Esophagus muscularis mucosa (tissue), 4 donors: ENCODE measurements at regions not wholly inside any gene's neighbourhood (a gene's known extent, or its start where the extent isn't known, plus 50 kb on each side); places are given as distances from the start of the nearest gene placed in this dataset.

Source experiments
- DNase-seq: peaks from one replicate; pipeline ENCODE4 v3.0.0-alpha.2; 2017; ENCODE audit errors: extremely low spot score
- H3K27ac ChIP-seq, 4 donors: fragments of 200-600 bp; sonication (generic); replicated peaks in 1 of 4; 1 replicate in 3 of 4; 2 replicates in 1 of 4; pipeline ENCODE4 v1.5.1; 2016 to 2019; ENCODE audit warnings: mild to moderate bottlenecking in 1 of 4
- H3K27me3 ChIP-seq, 4 donors: fragments of 200-600 bp; sonication (generic); one replicate each; pipeline versions ENCODE4 v1.5.1 to v1.6.0; 2016 to 2019
- H3K36me3 ChIP-seq, 4 donors: fragments of 200-600 bp; sonication (generic); one replicate each; pipeline ENCODE4 v1.5.1; 2016 to 2019
- H3K4me1 ChIP-seq, 4 donors: fragments of 200-600 bp; sonication (generic); one replicate each; pipeline ENCODE4 v1.5.1; 2016 to 2019
- H3K4me3 ChIP-seq, 4 donors: fragments of 200-600 bp; sonication (generic); 1 replicate in 2 of 4; 2 replicates in 2 of 4; pipeline ENCODE4 v1.5.1; 2016 to 2019; ENCODE audit warnings: mild to moderate bottlenecking in 4 of 4, moderate library complexity in 1 of 4
- H3K9me3 ChIP-seq, 4 donors: fragments of 200-600 bp; sonication (generic); 1 replicate in 3 of 4; 2 replicates in 1 of 4; pipeline ENCODE4 v1.5.1; 2016 to 2019
- EP300 ChIP-seq: sonication (generic); formaldehyde crosslinking; IDR thresholded peaks from one replicate; pipeline ENCODE4 v1.6.1; 2017; ENCODE audit warnings: antibody characterized with exemption
- POLR2A ChIP-seq: fragments of 450-650 bp; IDR thresholded peaks from one replicate; pipeline ENCODE4 v1.6.1; 2017; ENCODE audit warnings: antibody characterized with exemption, moderate library complexity, mild to moderate bottlenecking, low read depth
- POLR2AphosphoS5 ChIP-seq, 2 donors: sonication (generic); formaldehyde crosslinking; IDR thresholded peaks; one replicate each; pipeline ENCODE4 v1.6.1; 2017; ENCODE audit warnings: antibody characterized with exemption in 2 of 2
- WGBS: methylation state at CpG from one replicate; pipeline ENCODE4 v1.1.5; 2018; 5-methylcytosine and 5-hydroxymethylcytosine counted together
- intact Hi-C: fragments of 100-400 bp; cut with DNase I; formaldehyde crosslinking; loops from one replicate; pipeline ENCODE4 v1.15.1; 2023
- TF ChIP-seq, protein P1 (sequence below), 3 experiments: fragments of 200-600 bp in 2 of 3; fragments of 450-650 bp in 1 of 3; sonication (generic) in 2 of 3; IDR thresholded peaks; one replicate each; pipeline ENCODE4 v1.5.1; 2017 to 2019; ENCODE audit warnings: antibody characterized with exemption in 3 of 3, mild to moderate bottlenecking in 2 of 3, moderate library complexity in 1 of 3

- WGBS, result 83% methylated on average over 14 of the region's 15 CpGs
- TF ChIP-seq, protein P1, sequence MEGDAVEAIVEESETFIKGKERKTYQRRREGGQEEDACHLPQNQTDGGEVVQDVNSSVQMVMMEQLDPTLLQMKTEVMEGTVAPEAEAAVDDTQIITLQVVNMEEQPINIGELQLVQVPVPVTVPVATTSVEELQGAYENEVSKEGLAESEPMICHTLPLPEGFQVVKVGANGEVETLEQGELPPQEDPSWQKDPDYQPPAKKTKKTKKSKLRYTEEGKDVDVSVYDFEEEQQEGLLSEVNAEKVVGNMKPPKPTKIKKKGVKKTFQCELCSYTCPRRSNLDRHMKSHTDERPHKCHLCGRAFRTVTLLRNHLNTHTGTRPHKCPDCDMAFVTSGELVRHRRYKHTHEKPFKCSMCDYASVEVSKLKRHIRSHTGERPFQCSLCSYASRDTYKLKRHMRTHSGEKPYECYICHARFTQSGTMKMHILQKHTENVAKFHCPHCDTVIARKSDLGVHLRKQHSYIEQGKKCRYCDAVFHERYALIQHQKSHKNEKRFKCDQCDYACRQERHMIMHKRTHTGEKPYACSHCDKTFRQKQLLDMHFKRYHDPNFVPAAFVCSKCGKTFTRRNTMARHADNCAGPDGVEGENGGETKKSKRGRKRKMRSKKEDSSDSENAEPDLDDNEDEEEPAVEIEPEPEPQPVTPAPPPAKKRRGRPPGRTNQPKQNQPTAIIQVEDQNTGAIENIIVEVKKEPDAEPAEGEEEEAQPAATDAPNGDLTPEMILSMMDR (IDR thresholded peaks at IDR 0.05), result no peak
- TF ChIP-seq EP300 (no peak), POLR2AphosphoS5 (IDR thresholded peaks at IDR 0.05) (no peak), POLR2A (no peak)
These were observed 78.3 kb downstream of the IRX5 start for GRCh38 chr16:55008836-55009510.

GRCh38 chr16:55009581-55009980, 78.9 kb downstream of the IRX5 start:
- H3K27me3 ChIP-seq, result no peaks in the 10 kb centered on the region
- no peak for DNase-seq
- H3K4me3 ChIP-seq, result no peak overlapping the region
- no peaks in the 10 kb centered on the region for H3K36me3 ChIP-seq
- 92% methylated on average over 4 of the region's 10 CpGs for WGBS
- intact Hi-C loops, result no loop called here
- no peaks in the 10 kb centered on the region for H3K4me1 ChIP-seq
- no peaks in the 10 kb centered on the region for H3K9me3 ChIP-seq
- no peak overlapping the region for H3K27ac ChIP-seq
- TF ChIP-seq EP300 (no peak), POLR2AphosphoS5 (IDR thresholded peaks at IDR 0.05) (no peak), POLR2A (no peak)
- TF ChIP-seq, protein P1 (IDR thresholded peaks at IDR 0.05), result no peak

More at GRCh38 chr16:55008836-55009510, 78.3 kb downstream of the IRX5 start:
- Histone ChIP-seq H3K36me3 (no peaks in the 10 kb centered on the region), H3K9me3 (no peaks in the 10 kb centered on the region), H3K27ac (no peak overlapping the region), H3K4me3 (no peak overlapping the region), H3K4me1 (no peaks in the 10 kb centered on the region), H3K27me3 (no peaks in the 10 kb centered on the region)
- DNase-seq, result no peak
- intact Hi-C loops, result no loop called here

DNA sequence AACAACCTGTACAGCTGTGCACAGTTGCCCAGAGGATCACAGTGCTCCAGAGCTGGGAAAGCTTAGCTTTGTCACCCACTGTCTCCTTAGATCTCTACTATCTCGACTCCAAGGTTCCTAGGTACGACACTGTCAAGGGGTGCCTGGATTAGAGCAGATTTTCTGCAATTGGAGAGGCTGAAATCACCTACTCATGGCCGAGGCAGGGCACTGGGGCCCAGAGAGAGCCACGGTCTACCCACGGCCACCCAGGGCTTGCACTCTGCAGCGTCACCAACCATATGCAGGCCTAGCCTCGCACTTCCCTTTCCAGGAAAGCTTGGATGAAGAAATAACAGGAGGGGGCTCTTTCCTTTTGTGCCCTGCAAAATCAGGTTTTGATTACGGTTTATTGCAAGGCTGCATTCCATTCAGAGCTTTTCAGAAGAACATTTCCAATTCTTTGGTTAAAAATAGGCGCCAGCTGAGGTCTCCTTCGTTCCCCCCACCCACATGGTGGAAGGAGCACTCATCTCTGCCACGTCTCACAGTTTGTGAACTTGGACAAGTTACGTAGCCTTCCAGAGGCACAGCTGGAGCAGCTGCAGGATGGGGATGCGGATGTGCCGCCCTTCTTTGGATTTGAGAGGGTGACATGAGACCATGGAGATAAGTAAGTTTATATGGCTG, 80.0 kb downstream of the IRX5 start:
- TF ChIP-seq POLR2AphosphoS5 (IDR thresholded peaks at IDR 0.05) (no peak), EP300 (no peak), POLR2A (no peak)
- TF ChIP-seq, protein P1 (IDR thresholded peaks at IDR 0.05), result no peak
- no peaks in the 10 kb centered on the region for H3K4me1 ChIP-seq
- 65% methylated on average over 14 of the region's 14 CpGs for WGBS
- H3K27ac ChIP-seq, result no peak overlapping the region
- no peaks in the 10 kb centered on the region for H3K9me3 ChIP-seq
- no peaks in the 10 kb centered on the region for H3K36me3 ChIP-seq
- H3K27me3 ChIP-seq, result peaks cover 0 to 3% (median 0%) of the 10 kb centered on the region in 4 donors
- intact Hi-C loops, result no loop called here
- no peak overlapping the region for H3K4me3 ChIP-seq
- DNase-seq, result no peak

DNA sequence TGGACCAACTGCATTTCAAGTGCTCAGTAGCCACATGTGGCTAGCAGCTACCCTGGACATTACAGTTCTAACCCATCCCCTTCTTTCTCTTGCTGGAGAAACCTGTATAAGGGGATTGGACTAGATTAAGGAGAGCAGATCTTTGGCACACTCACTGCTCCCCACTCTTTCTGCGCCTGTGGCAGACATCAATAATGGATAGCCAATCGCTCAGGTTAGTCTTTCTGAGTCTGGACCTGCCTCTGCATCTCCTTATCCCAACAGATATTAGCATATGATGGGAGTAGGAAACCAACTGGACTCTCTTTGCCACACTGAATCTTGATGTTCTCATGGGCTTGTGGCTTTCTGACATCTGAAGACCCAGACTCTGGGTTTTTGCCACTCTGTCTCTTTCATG, 81.7 kb downstream of the IRX5 start:
- Histone ChIP-seq H3K27ac (no peak overlapping the region), H3K36me3 (no peaks in the 10 kb centered on the region), H3K9me3 (no peaks in the 10 kb centered on the region), H3K4me1 (no peaks in the 10 kb centered on the region), H3K27me3 (peaks cover 0 to 17% (median 0%) of the 10 kb centered on the region in 4 donors), H3K4me3 (no peak overlapping the region)
- DNase-seq, result no peak
- WGBS, result 85% methylated on average over 2 of the region's 2 CpGs
- TF ChIP-seq POLR2AphosphoS5 (IDR thresholded peaks at IDR 0.05), result no peak
- no peak for TF ChIP-seq EP300
- TF ChIP-seq, protein P1 (IDR thresholded peaks at IDR 0.05), result no peak
- no peak for TF ChIP-seq POLR2A
- intact Hi-C loops, result no loop called here
